HG03108 (cell line): ENCODE measurements at regions not wholly inside any gene's neighbourhood (a gene's known extent, or its start where the extent isn't known, plus 50 kb on each side); places are given as distances from the start of the nearest gene placed in this dataset.
"Not testable (repeated sequence)": the region's sequence is repeated elsewhere in the genome, so short reads cannot be mapped to it uniquely, and the experiment has no call there.

Experiments used
- ATAC-seq: cut with Tn5 transposase; IDR thresholded peaks from one replicate; pipeline ENCODE4 v1.9.1; 2021; ENCODE audit warnings: moderate library complexity; ENCODE audit not compliant: unreplicated experiment

GRCh38 chr4:33998291-33998690 is 2246.0 kb downstream of the ARAP2 start:
- no peak for ATAC-seq

- no peak for ATAC-seq
Measured at GRCh38 chr4:34000356-34000755, 2244.0 kb downstream of the ARAP2 start.

GRCh38 chr4:34006540-34006939 is 2237.8 kb downstream of the ARAP2 start:
- not testable (repeated sequence) for ATAC-seq

- no peak for ATAC-seq
Measured at GRCh38 chr4:34009951-34010350, 2234.4 kb downstream of the ARAP2 start.

GRCh38 chr4:34010751-34011519 is 2233.4 kb downstream of the ARAP2 start:
- no peak for ATAC-seq

GRCh38 chr4:34035225-34035624 is 2209.1 kb downstream of the ARAP2 start:
- no peak for ATAC-seq

- no peak for ATAC-seq
Measured at GRCh38 chr4:34037280-34037679, 2207.0 kb downstream of the ARAP2 start.

GRCh38 chr4:34039766-34040165 is 2204.5 kb downstream of the ARAP2 start:
- ATAC-seq = no peak

GRCh38 chr4:34043131-34043530 is 2201.2 kb downstream of the ARAP2 start:
- no peak for ATAC-seq

GRCh38 chr4:34046580-34046979 is 2197.7 kb downstream of the ARAP2 start:
- ATAC-seq = no peak

GRCh38 chr4:34047363-34047762 is 2197.0 kb downstream of the ARAP2 start:
- no peak for ATAC-seq

- no peak for ATAC-seq
Measured at GRCh38 chr4:34066126-34066525, 2178.2 kb downstream of the ARAP2 start.

GRCh38 chr4:34091451-34091850 is 2152.9 kb downstream of the ARAP2 start:
- ATAC-seq = no peak

GRCh38 chr4:34094114-34094513 is 2150.2 kb downstream of the ARAP2 start:
- no peak for ATAC-seq

GRCh38 chr4:34105311-34105710 is 2139.0 kb downstream of the ARAP2 start:
- no peak for ATAC-seq

- ATAC-seq = no peak
Measured at GRCh38 chr4:34108391-34108790, 2135.9 kb downstream of the ARAP2 start.

GRCh38 chr4:34112573-34112972 is 2131.7 kb downstream of the ARAP2 start:
- no peak for ATAC-seq

- ATAC-seq = no peak
Measured at GRCh38 chr4:34138385-34138784, 2105.9 kb downstream of the ARAP2 start.

- ATAC-seq = no peak
Measured at GRCh38 chr4:34139346-34139745, 2105.0 kb downstream of the ARAP2 start.

- no peak for ATAC-seq
Measured at GRCh38 chr4:34148322-34148908, 2095.9 kb downstream of the ARAP2 start.

- ATAC-seq = no peak
Measured at GRCh38 chr4:34157547-34157946, 2086.8 kb downstream of the ARAP2 start.

- no peak for ATAC-seq
Measured at GRCh38 chr4:34158878-34159277, 2085.4 kb downstream of the ARAP2 start.

- ATAC-seq = no peak
Measured at GRCh38 chr4:34170946-34171345, 2073.4 kb downstream of the ARAP2 start.
